AG09309 (cell line): ENCODE measurements at regions not wholly inside any gene's neighbourhood (a gene's known extent, or its start where the extent isn't known, plus 50 kb on each side); places are given as distances from the start of the nearest gene placed in this dataset.

ENCODE experiments used
- DNase-seq: peaks from one replicate; pipeline ENCODE4 v3.0.0-alpha.2; 2010; ENCODE audit warnings: low read depth
- H3K4me3 ChIP-seq: 2 replicates; pipeline ENCODE4 v1.5.1; 2011; ENCODE audit warnings: mild to moderate bottlenecking, low read depth, low read length, moderate library complexity; ENCODE audit not compliant: control insufficient read depth
- CTCF ChIP-seq: IDR thresholded peaks from 2 replicates; pipeline ENCODE4 v1.5.1; 2011; ENCODE audit warnings: mild to moderate bottlenecking, low read depth, low read length, inconsistent platforms; ENCODE audit not compliant: insufficient read depth, control insufficient read depth; ENCODE audit errors: missing control alignments

DNA sequence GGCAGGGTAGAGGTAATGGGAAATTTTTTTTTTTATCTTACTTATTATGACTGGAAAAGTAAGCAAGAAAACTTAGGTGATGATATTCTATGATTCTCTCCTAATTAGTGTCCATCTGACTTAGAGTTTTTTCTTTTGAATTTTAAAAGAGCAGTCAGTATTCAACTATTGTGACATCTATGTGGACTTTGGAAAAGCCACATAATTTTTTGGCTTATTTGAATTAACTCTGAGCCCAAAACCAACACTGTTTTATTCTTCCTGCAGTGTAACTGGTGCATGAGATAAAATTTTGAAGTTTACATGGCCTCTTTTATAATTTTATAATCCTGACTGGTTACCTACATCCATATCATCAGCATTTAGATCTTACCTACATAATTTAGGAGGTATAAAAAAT is 619.7 kb downstream of the EPM2A start:
- no peak overlapping the region for H3K4me3 ChIP-seq
- no peak for DNase-seq
- TF ChIP-seq CTCF = no peak

- DNase-seq = no peak
- TF ChIP-seq CTCF = no peak
- no peak overlapping the region for H3K4me3 ChIP-seq
Measured at GRCh38 chr6:145116591-145117178, 618.6 kb downstream of the EPM2A start.

- no peak overlapping the region for H3K4me3 ChIP-seq
- TF ChIP-seq CTCF = no peak
- no peak for DNase-seq
Measured at GRCh38 chr6:145118224-145118623, 617.1 kb downstream of the EPM2A start.

- no peak overlapping the region for H3K4me3 ChIP-seq
- TF ChIP-seq CTCF = no peak
- no peak for DNase-seq
Measured at GRCh38 chr6:145119081-145119480, 616.2 kb downstream of the EPM2A start.

DNA sequence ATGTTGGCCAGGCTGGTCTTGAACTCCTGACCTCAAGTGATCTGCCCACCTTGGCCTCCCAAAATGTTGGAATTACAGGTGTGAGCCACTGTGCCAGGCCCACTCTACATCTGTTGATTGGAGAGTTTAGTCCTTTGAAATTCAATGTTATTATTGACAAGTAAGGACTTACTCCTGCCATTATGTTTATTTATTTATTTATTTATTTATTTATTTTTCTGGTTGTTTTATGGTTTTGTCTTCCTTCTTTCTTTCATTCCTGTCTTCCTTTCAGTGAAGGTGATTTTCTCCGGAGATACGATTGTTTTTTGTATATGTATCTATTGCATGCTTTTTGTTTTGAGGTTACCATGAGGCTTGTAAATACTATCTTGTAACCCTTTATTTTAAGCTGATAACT is 602.6 kb downstream of the EPM2A start:
- TF ChIP-seq CTCF = no peak
- H3K4me3 ChIP-seq = no peak overlapping the region
- no peak for DNase-seq

DNA sequence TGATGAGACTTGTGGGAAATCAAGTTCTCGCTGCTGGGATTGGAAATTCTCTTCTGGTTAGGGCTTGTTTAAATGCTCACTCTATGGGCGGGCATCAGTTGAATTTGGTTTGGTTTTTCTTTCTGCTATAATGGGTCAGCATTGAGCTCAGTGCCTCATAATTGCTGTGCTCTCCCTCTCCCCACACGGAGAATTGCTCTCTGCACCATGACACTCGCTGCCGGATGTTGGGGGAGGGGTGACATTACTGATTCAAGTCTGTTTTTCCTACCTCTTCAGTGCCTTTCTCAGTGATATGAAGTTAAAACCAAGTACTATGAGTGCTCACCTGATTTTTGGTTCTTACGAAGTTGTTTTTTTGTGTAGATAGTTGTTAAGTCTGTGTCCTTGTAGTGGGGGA is 599.6 kb downstream of the EPM2A start:
- TF ChIP-seq CTCF = no peak
- no peak for DNase-seq

DNA sequence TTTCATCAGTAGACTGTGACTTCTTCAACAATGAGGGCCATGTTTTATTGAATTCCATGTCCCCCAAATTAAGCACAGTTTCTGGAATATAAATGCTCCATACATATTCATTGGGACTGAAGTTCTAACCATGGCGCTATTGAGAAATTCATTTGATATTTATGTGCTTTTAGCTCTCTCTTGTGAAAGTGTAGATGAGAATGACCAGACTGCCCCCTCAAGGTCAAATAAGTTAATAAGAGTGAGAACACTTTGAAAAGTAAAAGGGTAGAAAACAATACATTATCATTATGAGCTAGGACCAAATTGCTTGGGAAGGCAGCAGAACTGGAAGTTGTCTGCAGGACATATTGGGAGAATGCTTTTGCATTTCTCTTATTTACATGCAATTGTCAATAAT is 597.9 kb downstream of the EPM2A start:
- no peak for TF ChIP-seq CTCF
- DNase-seq = no peak
- no peak overlapping the region for H3K4me3 ChIP-seq

More for the DNA sequence above, 599.6 kb downstream of the EPM2A start:
- no peak overlapping the region for H3K4me3 ChIP-seq
